Stimulated activated CD4-positive, alpha-beta T cell treated with anti-CD3 and anti-CD28 coated beads, Interleukin-2, amount 100 ng/mL, for 4 hours (primary cell): ENCODE measurements at regions not wholly inside any gene's neighbourhood (a gene's known extent, or its start where the extent isn't known, plus 50 kb on each side); places are given as distances from the start of the nearest gene placed in this dataset.
"Not testable (repeated sequence)": the region's sequence is repeated elsewhere in the genome, so short reads cannot be mapped to it uniquely, and the experiment has no call there.

ENCODE experiments used
- DNase-seq: peaks from one replicate; pipeline ENCODE4 v3.0.0-alpha.2; 2020; ENCODE audit warnings: low read depth

- DNase-seq, result no peak
These were observed 252.0 kb downstream of the ZPLD1 start for GRCh38 chr3:102686792-102687191.

DNA sequence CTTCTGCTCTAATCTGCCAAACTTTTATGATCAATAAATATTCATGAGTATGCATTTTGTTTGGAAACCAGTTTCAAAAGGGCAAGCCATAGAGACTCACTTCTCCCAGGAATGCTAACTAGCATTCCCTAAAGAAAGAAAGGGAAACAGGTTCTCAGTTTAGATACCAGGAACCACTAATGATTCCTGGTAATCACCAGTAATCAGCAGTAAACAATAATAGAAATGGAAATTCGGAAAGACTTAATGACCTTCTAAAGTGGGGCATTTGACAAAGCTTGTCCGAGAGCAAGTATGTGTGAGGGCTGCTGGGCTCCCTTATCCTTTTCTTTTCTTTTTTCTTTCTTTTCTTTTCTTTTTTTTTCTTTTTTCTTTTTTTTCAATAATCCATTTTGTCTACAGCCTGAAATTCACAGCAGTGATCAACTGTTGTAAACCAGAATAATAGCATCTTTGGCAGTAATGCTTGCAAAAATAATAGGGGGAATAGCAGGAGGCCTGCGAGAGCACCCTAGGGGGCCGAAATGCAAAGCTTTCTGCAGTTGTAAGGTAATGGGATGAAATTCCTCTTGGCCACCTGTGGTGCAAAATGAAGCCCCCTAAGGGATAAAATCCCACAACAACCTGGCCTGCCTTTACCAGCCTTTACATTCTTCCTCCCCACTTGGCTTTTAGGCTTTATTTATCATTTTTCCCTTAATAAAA lies 253.2 kb downstream of the ZPLD1 start:
- DNase-seq, result no peak

DNA sequence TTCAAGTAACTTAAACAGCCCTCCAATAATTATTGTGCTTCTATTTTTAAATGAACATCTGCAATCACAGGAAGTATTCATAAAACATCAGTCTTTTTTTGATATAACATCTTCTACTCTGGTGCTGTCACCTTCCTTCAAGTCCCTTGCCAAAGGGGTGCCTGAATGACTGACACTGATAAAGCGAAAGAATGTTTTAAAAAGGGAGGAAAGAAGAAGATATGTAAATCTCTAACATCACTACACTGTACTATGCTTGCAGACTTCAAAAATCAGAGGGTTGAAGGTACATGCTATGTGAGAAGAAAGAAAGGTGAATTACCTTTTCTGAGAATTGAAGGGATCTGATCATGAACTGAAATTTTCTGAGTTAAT lies 253.7 kb downstream of the ZPLD1 start:
- DNase-seq, result no peak

GRCh38 chr3:102691507-102691906 lies 256.7 kb downstream of the ZPLD1 start:
- DNase-seq, result no peak

DNA sequence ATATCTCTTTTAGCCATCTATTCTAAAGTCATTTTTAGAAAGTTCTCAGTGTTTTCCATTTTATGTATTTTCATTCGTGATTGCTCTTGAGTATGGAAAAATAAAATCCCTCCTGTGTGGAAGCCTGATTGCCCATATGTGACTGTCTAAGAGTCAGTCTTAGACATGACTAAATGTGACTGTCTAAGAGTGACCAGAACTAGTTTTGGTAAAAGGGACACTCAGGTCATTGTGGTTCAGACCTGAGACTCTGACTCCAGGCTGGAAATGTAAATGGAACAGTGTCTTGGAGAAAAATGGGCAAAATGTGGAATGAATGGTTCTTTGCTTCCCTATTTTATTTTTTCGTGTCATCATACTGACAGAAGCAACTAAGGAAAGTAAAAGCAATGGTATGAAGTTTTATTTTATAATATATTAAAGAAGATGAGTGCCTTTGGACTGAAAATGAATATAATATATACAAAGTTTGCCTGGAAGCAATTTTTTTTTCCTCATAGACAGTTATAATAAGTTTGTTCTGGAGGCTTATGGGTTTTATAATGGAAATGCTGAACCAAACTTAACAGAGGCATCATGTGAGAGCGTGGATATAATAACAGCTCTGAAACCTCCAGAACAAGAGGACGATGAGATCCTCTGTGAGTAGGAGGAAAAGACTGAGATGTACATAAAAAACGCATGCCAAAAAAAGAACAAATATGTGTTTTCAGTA lies 264.4 kb downstream of the ZPLD1 start:
- no peak for DNase-seq

GRCh38 chr3:102699819-102700140 lies 265.0 kb downstream of the ZPLD1 start:
- no peak for DNase-seq

GRCh38 chr3:102712896-102713295 lies 278.1 kb downstream of the ZPLD1 start:
- DNase-seq, result no peak

GRCh38 chr3:102714567-102714966 lies 279.8 kb downstream of the ZPLD1 start:
- no peak for DNase-seq

- no peak for DNase-seq
These were observed 280.3 kb downstream of the ZPLD1 start for GRCh38 chr3:102715030-102715697.

- DNase-seq, result no peak
These were observed 283.8 kb downstream of the ZPLD1 start for GRCh38 chr3:102718651-102719050.

- DNase-seq, result no peak
These were observed 287.5 kb downstream of the ZPLD1 start for GRCh38 chr3:102722317-102722716.

- no peak for DNase-seq
These were observed 292.5 kb downstream of the ZPLD1 start for GRCh38 chr3:102727340-102727739.

GRCh38 chr3:102732581-102732980 lies 297.8 kb downstream of the ZPLD1 start:
- not testable (repeated sequence) for DNase-seq

DNA sequence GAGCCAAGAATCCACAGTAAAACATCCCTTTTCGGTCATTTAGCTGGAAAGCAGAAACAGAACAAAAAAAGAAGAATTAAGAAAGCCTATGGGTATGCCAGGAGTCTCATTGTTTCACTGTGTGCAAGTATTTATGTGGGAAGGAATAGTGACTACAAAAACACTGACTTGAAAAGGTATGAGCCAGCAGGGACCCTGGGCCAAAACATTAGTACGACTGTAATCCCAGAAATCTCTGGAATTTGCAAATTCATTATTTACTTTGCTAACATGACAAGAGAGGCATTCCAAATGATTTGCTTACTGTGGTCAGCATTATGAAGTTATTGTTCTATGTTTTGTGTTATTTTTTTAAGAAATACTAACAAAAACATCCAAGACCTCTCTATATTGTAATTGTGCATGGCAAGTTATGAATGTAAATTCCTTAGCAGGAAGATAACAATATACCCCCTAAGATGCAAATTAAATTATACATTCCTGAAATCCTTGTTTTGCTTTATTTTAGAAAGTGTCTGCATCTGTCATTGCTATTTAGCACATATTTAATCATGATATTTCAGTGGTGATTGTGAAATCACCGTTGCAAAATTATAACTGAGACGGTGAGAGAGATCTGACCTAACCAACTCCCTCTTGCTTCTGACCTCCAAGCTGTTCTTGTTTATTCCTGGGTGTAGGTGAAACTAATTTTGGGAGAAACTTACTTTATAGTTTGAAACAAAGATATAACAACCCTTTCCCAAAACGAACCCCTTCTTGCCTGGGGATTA lies 299.2 kb downstream of the ZPLD1 start:
- DNase-seq, result no peak

DNA sequence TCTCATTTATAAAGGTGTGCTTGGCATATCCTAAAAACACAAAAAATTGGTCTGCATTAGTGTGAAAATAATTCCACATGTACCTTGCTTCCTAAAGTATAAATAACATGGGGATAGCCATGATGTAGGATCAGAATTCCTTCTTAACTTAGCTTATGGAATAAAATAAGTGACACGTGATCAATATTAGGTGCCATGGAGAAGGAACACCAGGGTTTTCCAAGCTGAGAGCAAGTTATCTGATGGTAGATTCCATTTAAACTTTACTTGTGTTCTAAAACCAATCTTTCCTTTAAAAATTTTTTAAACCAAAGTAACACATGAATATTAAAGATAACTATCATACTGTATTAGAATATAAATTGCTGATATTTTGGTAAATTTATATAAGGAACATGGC lies 300.5 kb downstream of the ZPLD1 start:
- no peak for DNase-seq

- DNase-seq, result no peak
These were observed 301.6 kb downstream of the ZPLD1 start for GRCh38 chr3:102736288-102736974.

- DNase-seq, result no peak
These were observed 302.1 kb downstream of the ZPLD1 start for GRCh38 chr3:102736975-102737304.

DNA sequence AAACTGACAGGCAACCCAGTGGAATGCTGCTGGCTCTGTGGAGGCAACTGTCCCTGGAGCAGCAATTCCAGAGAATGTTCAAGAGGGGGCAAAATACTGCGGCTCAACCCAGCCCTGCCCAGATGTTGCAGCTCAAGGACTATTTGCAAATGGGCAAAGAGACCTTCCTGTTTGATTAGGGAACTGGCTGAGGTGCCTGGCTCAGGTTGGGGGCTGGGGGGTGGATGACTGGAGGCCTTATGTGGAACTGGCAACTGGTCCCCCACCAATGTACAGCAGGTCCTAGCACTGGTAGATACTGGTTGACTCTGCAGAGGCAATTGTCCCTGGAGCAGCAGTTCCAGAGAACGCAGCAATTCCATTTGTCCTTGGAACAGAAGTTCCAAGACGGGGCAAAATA lies 302.5 kb downstream of the ZPLD1 start:
- no peak for DNase-seq

- DNase-seq, result no peak
These were observed 306.3 kb downstream of the ZPLD1 start for GRCh38 chr3:102741105-102741504.

DNA sequence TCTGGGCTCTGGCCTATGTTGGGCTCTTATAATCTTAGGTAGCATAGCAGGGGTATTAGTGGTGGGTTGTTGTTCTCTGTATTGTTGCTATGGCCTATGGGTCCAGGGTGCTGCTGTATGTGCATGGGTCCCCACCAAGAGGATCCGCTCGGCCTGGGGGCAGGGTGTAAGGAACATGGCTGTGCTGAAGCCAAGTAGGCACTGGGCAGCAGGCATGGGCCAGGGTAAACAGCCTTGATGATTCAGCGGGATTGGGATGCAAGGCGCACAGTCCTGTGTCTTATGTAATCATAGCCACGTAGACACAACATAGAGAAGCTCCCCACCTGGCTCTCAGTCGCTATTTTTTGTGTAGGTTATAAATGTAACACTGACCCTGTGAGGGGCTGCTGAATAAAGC lies 306.9 kb downstream of the ZPLD1 start:
- no peak for DNase-seq

GRCh38 chr3:102745881-102746280 lies 311.1 kb downstream of the ZPLD1 start:
- no peak for DNase-seq

DNA sequence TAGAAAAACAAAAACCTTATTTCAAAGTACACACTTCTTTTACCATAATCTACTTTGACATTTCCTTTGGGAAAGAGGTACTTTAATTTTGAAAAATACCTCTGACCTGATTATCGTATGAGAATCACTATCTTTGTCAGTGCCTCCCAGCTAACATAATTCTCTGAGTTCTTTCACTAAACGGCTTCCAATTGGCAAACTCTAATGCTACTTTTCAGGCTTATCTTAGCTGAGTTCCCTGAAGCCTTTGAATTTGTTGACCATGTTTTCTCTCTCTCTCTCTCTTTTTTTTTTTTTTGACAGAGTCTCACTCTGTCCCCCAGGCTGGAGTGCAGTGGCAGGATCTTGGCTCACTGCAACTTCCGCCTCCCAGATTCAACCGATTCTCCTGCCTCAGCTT lies 312.8 kb downstream of the ZPLD1 start:
- DNase-seq, result no peak
